HCT116 (cell line): ENCODE measurements at regions not wholly inside any gene's neighbourhood (a gene's known extent, or its start where the extent isn't known, plus 50 kb on each side); places are given as distances from the start of the nearest gene placed in this dataset.

Experiments
- CEBPB ChIP-seq: IDR thresholded peaks from 2 replicates; pipeline ENCODE4 v1.6.1; 2012; ENCODE audit warnings: low read depth
- POLR2A ChIP-seq: IDR thresholded peaks from 2 replicates; pipeline ENCODE4 v1.7.0; 2011; ENCODE audit warnings: borderline replicate concordance; ENCODE audit not compliant: insufficient read depth, insufficient read length; ENCODE audit errors: extremely low read depth
- POLR2AphosphoS5 ChIP-seq: IDR thresholded peaks from 2 replicates; pipeline ENCODE4 v1.6.1; 2011; ENCODE audit warnings: mild to moderate bottlenecking, low read depth, low read length, moderate library complexity
- RAD21 ChIP-seq: IDR thresholded peaks from 2 replicates; pipeline ENCODE4 v1.6.1; 2012; ENCODE audit warnings: low read depth, mild to moderate bottlenecking
- YY1 ChIP-seq: IDR thresholded peaks from 2 replicates; pipeline ENCODE4 v1.6.1; 2011; ENCODE audit warnings: low read length, low read depth, moderate library complexity, mild to moderate bottlenecking; ENCODE audit not compliant: insufficient replicate concordance; ENCODE audit errors: extremely low read depth
- ZNF274 ChIP-seq: fragments of 200-500 bp; sonication (Bioruptor generic); IDR thresholded peaks from 2 replicates; pipeline ENCODE4 v1.6.1; 2014; ENCODE audit warnings: mild to moderate bottlenecking, low read depth, low read length, inconsistent platforms
- TF ChIP-seq, protein P1 (sequence below), 3 experiments: fragments of 200-600 bp in 1 of 3; sonication (generic) in 1 of 3; IDR thresholded peaks in 2 of 3; conservative IDR thresholded peaks in 1 of 3; 2 replicates each; pipeline ENCODE4 v1.5.1; 2012 to 2017; ENCODE audit warnings: low read depth in 2 of 3, low read length in 2 of 3, antibody characterized with exemption in 1 of 3, borderline replicate concordance in 1 of 3, control low read depth in 1 of 3, mild to moderate bottlenecking in 1 of 3, mixed read lengths in 1 of 3, mixed run types in 1 of 3, moderate library complexity in 1 of 3; ENCODE audit not compliant: insufficient read depth in 1 of 3
- TF ChIP-seq, protein P2 (sequence below): IDR thresholded peaks from 2 replicates; pipeline ENCODE4 v1.6.1; 2012

DNA sequence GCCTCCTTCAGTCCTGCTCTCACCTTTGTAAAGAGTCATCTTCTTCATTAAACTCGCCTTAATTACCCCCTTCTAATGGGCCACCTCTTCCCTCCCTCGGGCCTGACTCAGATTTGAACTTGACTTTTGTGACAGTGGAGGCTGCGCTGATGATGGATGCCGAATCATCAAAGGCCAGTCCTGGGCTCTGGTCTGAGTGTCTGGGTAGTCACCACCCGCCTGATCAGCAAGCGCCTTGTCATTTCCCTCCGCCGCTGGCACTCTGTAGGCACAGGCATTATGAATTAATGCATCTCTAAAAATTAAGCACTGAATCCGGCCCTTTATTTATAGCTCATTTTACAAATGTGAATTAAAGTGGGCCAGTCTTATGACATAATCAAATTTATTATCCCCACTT, 116.7 kb upstream of the PROK2 start:
- TF ChIP-seq POLR2A (no peak), YY1 (no peak), CEBPB (no peak), RAD21 (no peak), POLR2AphosphoS5 (no peak), ZNF274 (no peak)
- TF ChIP-seq, protein P1, sequence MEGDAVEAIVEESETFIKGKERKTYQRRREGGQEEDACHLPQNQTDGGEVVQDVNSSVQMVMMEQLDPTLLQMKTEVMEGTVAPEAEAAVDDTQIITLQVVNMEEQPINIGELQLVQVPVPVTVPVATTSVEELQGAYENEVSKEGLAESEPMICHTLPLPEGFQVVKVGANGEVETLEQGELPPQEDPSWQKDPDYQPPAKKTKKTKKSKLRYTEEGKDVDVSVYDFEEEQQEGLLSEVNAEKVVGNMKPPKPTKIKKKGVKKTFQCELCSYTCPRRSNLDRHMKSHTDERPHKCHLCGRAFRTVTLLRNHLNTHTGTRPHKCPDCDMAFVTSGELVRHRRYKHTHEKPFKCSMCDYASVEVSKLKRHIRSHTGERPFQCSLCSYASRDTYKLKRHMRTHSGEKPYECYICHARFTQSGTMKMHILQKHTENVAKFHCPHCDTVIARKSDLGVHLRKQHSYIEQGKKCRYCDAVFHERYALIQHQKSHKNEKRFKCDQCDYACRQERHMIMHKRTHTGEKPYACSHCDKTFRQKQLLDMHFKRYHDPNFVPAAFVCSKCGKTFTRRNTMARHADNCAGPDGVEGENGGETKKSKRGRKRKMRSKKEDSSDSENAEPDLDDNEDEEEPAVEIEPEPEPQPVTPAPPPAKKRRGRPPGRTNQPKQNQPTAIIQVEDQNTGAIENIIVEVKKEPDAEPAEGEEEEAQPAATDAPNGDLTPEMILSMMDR (IDR thresholded peaks at IDR 0.05 in 2 of 3, conservative IDR thresholded peaks at IDR 0.05 in 1 of 3; ENCODE audit: borderline replicate concordance in 1 of 3, insufficient read depth in 1 of 3, low read depth in 2 of 3, low read length in 2 of 3) = no peak
- TF ChIP-seq, protein P2, sequence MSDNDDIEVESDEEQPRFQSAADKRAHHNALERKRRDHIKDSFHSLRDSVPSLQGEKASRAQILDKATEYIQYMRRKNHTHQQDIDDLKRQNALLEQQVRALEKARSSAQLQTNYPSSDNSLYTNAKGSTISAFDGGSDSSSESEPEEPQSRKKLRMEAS = no peak
